ENCODE measurements at regions not wholly inside any gene's neighbourhood (a gene's known extent, or its start where the extent isn't known, plus 50 kb on each side); places are given as distances from the start of the nearest gene placed in this dataset.

- TF ChIP-seq POLR2A (IDR thresholded peaks at IDR 0.05; ENCODE audit: low read length) (no peak), GATA1 (IDR thresholded peaks at IDR 0.05; ENCODE audit: low read depth, low read length) (no peak)
Measured at GRCh38 chr18:34511879-34512278, 198.2 kb upstream of the DTNA start.

All from erythroblast (primary cell).